Caki2 (cell line): ENCODE measurements at regions not wholly inside any gene's neighbourhood (a gene's known extent, or its start where the extent isn't known, plus 50 kb on each side); places are given as distances from the start of the nearest gene placed in this dataset.

Experiments used
- DNase-seq: peaks from one replicate; pipeline ENCODE4 v3.0.0-alpha.2; 2015; ENCODE audit warnings: low read depth
- in situ Hi-C: cut with HindIII; loops from 2 replicates; pipeline ENCODE4 v1.10.0; 2016; ENCODE audit warnings: low sequenced_read_pairs, low pct_unique_long_range_greater_than_20kb, mixed read lengths

GRCh38 chr6:166692723-166693302, 65.8 kb upstream of the RPS6KA2 start:
- in situ Hi-C loops: no loop called here
- no peak for DNase-seq

DNA sequence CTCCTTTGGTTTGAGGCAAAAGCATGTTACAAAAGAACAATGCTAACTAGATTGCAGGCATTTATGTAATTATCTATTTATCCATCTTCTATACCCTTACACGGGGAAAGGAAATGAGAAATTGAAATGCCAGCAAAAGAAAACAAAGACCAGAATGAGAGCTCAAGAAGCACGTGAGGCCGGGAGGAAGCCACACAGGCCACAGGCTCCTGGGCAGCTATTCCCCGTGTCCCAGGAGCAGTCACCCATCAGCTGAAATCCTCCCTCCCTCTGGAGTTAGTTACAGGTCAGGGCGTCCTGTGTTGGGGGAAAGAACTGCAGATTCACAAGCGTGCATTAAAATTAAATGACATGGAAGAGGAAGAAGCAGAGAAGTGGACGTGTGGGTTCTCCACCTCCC, 64.7 kb upstream of the RPS6KA2 start:
- in situ Hi-C loops: no loop called here
- no peak for DNase-seq

GRCh38 chr6:166691199-166691598, 64.1 kb upstream of the RPS6KA2 start:
- DNase-seq: no peak

GRCh38 chr6:166689687-166690086, 62.6 kb upstream of the RPS6KA2 start:
- DNase-seq: no peak
- in situ Hi-C loops: no loop called here

More at GRCh38 chr6:166691199-166691598, 64.1 kb upstream of the RPS6KA2 start:
- in situ Hi-C loops: no loop called here

DNA sequence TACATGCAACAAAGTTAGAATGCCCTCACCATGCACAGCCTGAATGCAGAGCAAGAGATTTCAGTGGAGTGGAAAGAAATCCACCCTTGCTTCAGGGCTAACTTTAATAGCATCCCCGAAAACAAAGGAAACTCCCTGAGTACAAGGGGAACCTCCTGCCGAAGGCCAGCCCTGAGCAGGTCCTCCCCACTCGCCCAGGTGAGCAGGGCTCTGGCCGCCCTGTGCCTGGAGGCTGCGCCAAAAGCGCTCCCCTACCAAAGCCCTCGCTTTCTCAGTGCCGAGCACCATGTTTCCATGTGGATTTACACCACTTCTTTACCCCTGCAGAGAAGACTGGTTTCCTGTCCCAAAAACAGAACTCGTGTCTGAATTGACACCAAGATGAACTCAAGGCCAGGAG, 61.9 kb upstream of the RPS6KA2 start:
- in situ Hi-C loops: no loop called here
- DNase-seq: no peak

GRCh38 chr6:166687879-166688205, 60.8 kb upstream of the RPS6KA2 start:
- DNase-seq: no peak
- in situ Hi-C loops: no loop called here

- DNase-seq: no peak
- in situ Hi-C loops: no loop called here
Observed at GRCh38 chr6:166687070-166687878, 60.2 kb upstream of the RPS6KA2 start.

DNA sequence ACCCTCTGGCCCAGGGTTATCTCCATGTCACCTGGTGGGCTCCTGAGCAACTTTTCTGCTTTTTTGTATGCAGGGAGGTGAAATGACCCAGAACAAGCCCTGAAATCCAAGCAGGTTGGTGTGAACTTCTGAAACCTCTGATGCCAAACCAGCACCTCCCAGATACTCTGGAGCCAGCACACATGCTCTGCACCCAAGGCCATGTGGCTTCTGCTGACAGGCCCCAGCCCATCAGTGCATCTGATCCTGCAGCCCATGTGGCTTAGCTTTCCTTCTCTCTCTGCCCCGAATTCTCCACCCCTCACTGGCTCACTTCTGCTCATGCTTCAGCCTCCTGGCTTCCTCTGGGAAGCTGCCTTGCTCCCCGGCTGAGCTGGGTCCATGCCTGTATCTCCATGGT, 59.3 kb upstream of the RPS6KA2 start:
- DNase-seq: no peak
- in situ Hi-C loops: no loop called here

GRCh38 chr6:166684866-166685265, 57.8 kb upstream of the RPS6KA2 start:
- in situ Hi-C loops: no loop called here
- no peak for DNase-seq

GRCh38 chr6:166684170-166684569, 57.1 kb upstream of the RPS6KA2 start:
- no peak for DNase-seq

GRCh38 chr6:166683477-166683876, 56.4 kb upstream of the RPS6KA2 start:
- no peak for DNase-seq
- in situ Hi-C loops: no loop called here

More at GRCh38 chr6:166684170-166684569, 57.1 kb upstream of the RPS6KA2 start:
- in situ Hi-C loops: no loop called here

DNA sequence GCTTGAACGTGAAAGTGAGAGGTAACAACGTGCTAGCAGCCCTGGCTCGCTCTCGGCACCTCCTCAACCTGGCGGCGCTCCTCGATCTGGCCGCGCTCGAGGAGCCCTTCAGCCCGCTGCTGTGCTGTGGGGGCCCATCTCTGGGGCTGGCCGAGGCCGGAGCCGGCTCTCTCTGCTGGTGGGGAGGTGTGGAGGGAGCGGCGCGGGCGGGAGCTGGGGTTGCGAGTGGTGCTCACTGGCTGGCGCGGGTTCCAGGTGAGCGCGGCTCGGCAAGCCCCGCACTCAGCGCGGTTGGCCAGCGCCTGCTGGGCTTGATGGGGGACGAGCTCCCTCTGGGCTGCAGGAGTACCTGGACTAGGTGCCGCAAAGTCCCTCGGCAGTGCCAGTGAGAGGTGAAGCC, 52.5 kb upstream of the RPS6KA2 start:
- no peak for DNase-seq
- in situ Hi-C loops: no loop called here

- in situ Hi-C loops: no loop called here
- DNase-seq: peak; percentile 30
Observed at GRCh38 chr6:166678426-166678825, 51.4 kb upstream of the RPS6KA2 start.

DNA sequence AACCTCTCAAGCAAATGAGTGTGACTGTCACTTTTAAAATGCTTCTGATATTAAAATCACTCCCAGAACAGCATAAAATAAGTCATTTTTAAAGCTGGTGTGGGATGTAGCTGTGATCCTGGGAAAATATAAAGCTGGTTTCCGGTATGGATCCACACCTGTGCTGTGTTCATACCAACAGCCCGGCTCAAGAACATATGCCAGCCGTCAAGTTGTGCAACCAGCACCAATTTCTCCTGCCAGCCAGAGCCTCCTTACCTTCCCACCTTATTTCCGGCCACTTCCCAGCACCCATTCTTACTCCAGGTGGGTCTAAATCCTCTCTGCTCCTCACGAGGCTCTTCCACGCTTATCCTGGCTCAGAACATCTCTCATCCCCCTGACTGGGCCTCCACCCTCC, 50.9 kb upstream of the RPS6KA2 start:
- no peak for DNase-seq
- in situ Hi-C loops: no loop called here
